GM19025 (cell line): ENCODE measurements at regions not wholly inside any gene's neighbourhood (a gene's known extent, or its start where the extent isn't known, plus 50 kb on each side); places are given as distances from the start of the nearest gene placed in this dataset.

Experiments
- ATAC-seq: cut with Tn5 transposase; IDR thresholded peaks from one replicate; pipeline ENCODE4 v1.9.1; 2021; ENCODE audit warnings: mild to moderate bottlenecking, low read depth, moderate library complexity; ENCODE audit not compliant: unreplicated experiment

DNA sequence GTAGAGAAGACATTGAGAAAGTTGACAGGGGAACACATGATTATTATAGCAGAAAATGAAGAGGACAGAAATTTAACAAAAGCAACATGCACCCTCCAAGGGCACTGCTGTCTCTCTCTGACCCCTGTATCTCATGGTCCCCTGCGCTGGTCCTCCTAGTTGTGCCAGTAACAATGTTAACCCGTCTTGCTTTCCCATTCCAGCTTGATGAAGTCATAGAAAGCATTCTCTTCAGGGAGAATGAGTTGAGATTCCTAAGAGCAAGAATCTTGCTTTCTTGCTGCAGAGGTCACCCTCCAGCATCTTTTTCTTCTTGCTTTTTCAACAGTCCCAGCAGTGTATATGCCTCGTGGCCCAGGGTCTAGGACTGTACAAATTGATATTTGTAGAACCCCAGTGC, 279.6 kb upstream of the ADAMTSL1 start:
- no peak for ATAC-seq

DNA sequence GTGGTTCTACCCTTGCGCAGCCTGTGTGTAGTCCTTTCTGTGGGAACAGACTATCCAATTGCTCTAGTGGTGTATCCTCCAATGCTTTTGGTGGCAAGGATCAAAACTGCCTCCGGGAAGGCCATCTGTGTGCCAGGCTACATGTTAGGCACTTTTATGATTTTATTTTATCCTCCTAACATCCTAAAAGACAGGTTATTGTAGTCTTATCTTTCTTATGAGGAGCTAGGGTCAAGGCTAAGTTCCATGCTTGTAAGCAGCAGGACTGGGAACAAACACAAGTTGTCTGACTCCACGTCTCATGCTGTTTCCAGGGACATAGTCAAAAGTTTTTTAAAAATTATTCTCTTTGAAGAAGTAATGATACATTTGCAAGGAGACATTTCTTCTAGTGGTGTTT, 278.7 kb upstream of the ADAMTSL1 start:
- no peak for ATAC-seq

DNA sequence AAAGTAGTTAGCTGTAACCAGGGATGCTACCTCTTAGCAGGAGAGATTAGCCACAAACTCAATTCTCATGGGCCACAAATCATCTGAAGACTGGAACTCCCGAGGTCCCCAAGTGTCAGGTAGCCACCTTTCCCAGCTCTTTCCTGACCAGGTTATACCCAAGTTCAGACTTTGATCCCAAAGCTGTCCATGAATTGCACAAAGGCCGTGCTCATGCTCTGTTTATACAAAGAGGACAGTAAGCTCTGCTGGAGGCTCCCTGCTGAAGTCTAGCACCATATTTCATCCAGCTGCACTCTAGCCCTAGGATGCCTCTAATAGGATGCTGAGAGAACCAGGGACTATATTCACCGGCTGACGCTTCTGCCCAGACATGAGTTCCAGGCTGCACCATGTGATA, 271.0 kb upstream of the ADAMTSL1 start:
- no peak for ATAC-seq

DNA sequence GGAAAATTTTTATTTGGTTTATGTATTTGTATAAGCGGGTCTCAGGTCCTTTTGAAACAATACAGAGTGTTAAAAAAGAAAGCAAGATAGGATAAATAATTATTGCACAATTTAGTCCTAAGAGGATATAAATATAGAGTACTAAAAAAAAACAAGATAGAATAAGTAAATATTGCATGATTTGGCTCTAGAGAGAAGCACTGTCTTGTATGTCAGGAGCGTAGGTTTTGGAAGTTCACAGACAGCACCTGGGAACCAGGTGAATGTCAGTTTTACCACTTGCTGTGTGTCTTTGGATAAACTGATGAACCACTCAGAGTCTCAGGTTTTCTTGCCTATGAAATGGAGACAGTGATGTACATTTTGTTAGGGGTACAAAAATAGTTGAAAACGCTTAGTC, 266.2 kb upstream of the ADAMTSL1 start:
- ATAC-seq = no peak

DNA sequence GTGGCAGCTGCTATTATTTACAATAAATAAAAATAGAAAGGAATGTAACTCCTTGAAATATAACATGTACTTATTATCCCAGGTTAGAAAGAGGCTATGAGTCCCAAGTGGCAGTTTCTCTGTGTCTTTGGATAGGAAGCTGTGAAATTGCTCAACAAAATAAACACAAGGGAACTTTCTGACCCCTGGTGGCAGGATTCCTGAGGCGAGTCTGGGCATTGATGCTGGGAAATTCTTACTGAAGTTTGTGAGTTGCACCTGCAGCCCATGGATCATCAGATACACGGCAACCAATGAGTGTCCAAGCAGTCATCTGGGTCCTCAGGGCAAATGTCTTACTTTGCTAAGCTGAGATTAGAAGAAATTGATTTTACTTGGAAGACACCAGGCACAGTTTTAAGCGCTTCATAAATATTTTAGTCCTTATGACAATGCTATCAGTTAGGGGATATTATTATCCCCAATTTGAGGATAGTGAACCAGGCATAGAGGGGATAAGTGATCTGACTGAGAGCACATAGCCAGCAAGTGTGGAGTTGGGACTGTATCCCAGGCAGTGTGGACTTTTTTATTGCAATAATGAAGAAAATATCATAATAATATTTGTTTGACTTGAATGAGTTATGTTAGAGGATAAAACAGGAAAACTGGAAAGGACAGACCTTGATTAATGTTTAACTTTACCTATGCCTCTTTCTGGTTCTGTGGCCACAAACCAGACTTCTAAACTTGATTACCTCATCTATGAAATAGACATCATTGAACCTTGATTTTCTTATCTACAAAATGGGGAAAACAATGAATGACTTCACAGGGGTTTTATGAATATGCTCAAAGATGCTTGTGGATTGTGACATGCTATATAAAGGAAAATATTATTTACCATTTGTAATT, 265.5 kb upstream of the ADAMTSL1 start:
- ATAC-seq = no peak

DNA sequence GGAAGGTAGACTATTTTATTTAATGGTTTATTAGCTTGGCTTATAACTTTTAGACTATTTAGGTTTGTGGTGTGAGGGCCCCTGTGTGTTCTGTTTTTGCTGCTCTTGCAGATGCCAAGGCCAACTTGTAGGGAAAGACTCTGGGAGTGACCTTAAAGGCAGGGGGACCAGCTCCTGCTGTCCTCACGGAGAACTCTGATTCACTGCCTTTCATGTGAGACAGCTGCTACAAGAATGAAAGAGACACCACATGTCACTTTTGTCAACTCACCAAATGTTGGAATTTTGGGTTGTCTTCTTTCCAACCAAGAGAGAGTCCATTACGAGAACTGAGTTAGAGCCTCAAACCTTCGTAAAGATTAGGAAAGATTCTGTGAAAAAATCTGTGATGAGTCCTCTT, 258.3 kb upstream of the ADAMTSL1 start:
- no peak for ATAC-seq

DNA sequence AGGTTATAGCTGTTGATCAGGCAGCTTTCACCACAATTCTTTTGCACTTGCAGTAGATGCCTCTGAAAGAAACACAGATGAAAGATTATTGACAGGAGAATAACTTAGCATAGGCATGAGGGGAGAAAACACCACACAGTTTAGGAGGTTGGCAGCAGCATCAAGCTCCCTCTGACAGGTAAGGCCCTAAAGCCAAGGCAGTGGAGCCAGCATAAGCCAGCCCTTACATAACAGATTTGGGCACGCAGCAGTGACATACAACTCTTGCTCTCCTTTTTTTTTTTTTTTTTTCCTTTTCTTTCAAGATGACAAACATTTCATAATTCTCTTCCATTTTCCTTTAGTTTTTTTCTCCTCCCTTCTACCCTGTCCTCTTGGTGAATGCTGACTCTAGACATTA, 257.6 kb upstream of the ADAMTSL1 start:
- ATAC-seq = no peak

DNA sequence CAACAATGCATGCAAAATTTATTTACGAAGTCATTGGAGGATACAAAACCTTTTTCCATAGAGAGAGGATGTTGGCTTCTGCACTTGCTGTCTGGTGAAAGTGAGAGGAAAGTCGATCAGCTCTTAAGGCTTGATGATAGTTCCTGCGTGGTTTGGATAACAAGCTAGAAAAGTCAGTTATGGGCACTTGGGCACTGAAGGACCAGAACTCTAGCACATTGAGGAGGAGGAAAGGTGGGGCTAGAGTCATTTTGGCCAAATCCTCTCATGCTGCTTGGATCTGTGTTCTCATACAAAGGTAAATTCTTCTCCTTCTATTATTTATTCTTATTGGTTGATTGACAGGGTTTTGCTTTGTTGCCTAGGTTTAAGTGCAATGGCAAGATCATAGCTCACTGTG, 245.9 kb upstream of the ADAMTSL1 start:
- ATAC-seq = no peak

DNA sequence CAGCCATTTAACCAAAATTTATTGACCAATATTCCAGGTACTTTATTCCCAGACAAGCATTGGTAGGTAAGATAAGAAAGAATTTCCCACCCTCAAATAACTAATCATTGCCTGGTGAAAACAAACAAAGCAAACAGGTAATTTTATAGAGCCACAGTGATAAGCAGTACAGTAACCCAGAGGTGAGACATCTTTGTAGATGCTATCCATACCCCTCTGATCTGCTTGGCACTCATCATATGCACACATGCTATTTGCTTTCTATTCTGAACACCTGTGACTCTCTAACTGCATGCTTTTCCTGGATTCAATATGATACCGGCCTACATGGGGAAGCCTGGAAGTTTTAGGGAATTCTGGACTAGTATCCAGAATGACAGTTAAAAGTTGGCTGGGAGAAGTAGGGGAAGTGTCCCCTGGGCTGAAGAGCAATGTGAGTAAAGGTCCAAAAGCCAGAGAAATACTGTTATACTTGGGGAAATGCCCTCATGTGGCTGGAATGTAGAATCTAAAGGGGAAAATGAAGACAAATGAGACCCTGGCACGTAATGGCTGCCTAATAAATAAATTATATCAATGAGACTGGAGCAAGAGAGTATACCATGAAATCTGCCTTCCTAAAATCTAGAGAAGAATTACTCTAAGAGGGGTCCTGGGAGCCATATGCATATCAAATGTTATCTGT, 243.8 kb upstream of the ADAMTSL1 start:
- no peak for ATAC-seq

DNA sequence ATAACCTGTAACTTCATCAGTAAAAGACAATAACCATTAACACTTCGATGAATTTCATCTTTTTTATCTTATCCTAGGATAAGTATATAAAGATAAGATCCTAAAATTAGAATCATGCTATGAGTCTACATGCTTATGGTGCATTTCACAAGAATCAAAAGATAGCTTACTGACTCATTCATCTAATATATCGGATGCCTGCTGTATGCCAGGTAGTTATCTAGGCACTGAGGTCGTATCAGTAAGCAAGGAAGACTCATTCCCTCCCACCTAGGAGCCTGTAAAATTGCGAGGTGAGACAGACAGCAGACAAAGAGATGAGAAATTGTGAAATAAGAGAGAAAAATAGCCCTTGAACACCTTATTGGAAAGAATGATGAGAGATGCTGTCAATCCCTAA, 240.6 kb upstream of the ADAMTSL1 start:
- no peak for ATAC-seq

DNA sequence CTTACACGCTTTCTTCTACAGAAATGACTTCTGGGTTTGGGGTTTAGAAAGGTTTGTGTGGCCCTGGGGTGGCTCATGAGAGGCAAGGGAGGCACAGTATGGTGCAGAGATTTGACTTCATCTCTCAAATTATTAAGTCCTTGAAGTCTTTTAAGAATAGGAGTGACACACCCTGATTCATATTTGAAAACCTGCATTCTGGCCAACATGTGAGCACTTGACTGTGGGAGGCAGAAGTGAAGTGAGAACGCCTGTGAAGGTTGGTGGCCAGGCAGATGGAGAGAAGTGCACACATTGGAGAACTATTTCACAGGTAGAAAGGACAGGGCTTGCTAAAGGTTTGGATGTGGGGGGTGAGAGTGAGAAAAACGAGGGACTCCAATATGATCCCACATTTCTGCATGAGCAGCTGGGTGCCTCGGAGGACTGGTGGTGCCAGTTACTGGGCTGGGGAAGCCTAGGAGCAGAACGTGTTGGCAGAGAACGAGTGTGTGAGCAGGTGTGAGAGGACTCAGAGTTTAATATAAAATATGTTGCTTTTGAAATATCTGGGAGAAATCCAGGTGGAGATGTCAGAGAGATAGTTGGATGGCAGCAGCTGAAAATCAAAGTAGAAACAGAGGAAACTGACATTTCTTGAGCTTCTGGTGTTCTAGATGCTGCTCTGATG, 240.0 kb upstream of the ADAMTSL1 start:
- no peak for ATAC-seq

DNA sequence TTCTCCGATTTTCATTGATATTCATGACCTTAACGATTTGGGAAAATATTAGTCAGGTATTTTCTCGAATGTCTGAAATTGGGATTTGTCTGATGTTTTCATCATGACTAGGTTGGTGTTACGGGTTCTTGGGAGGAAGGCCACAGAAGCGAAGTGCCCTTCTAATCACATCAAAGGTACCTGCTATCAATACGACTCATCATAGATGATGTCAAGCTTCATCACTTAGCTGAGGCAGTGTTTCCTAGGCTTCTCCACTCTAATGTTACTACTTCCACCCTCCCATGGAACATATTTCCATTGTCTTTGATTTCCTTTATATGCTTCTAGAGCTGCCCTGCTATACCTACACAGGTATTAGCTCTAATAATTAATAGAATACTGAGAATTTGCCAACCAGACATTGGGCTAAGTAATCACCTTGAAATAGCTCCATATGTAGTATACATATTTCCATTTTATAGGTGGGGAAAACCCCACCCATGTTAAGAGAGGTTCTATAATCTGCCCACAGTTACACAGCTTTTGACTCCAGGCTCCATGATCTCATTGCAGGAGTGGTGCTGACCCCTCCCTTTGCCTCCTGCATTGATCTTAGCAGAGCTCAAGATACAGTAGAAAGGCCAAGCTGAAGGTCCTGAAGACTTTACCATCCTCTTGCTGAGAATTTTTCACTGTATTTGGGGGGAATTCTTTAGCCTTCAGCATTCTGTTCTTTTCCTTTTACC, 238.6 kb upstream of the ADAMTSL1 start:
- ATAC-seq = no peak

DNA sequence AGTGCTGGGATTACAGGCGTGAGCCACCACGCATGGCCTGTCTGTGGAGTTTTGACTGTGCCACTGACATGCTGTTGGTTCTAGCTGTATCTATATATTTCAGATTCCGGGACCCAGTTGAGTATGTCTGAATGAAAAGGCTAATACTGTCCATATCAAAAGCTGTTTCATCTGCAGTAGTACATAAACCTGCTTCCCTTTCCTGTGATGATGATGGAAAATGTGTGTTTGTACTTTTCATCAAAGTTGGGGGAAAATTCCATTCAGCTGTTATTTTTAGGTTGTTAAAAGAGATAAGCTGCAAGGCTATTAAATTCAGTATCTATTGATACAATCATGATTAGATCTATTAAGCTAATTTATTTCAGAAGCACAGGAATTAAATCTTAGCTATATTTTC, 237.6 kb upstream of the ADAMTSL1 start:
- ATAC-seq = no peak

DNA sequence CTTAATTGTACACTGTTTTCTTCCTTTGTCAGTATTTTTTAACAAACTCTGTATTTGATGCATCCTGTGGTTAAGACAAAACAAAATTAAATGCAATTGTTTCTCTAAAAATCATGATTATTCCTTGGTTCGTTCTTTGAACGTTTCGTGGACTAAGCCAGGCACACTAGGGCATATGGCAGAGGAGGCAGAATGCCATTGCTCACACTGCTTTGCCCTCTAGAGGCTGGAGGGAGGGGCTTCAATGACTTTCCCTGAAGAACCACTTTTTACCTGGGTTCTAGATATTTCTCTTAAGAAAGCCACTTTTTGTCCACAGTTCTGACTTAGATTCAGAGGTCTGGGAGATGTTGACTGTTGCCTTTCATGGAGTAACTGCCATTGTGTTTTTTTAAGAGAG, 236.2 kb upstream of the ADAMTSL1 start:
- ATAC-seq = no peak

DNA sequence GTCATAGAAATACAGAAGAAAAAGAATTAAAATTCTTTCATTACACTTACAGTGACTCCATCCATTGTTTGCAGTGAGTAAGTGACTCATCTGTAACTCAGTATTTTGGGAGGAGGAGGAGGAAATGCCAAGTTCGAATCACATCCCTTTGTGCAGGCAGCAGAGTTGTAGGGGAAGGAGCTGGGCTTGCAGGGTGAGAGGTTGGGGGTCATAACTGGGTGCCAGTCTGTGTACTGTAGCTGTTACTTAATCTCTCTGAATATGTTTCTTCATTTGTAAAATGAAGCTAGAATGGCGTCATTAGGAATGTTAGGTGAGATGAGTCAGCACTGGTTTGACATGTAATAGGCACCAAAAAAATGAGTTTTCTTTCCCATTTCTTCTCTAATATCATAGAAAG, 235.7 kb upstream of the ADAMTSL1 start:
- ATAC-seq = no peak

DNA sequence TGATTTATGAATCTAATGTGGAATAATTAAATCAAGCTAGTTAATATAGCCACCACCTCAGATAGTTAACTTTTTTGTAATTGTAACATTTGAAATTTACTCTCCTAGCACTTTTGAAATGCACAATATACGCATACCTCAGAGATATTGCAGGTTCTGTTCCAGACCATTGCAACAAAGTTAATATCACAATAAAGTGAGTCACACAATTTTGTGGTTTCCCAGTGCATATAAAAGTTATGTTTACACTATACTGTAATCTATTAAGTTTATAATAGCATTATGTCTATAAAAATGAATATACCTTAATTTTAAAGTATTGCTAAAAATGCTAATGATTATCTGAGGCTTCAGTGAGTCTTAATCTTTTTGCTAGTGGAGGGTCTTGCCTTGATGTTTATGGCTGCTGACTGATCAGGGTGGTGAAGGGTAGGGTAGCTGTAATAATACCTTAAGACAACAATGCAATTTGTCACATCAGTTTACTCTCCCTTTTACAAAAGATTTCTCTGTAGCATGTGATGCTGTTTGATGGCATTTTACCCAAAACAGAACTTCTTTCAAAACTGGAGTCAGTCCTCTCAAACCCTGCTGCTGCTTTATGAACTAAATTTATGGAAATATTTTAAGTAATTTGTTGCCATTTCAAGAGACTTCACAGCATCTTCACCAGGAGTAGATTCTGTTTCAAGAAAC, 235.1 kb upstream of the ADAMTSL1 start:
- no peak for ATAC-seq

DNA sequence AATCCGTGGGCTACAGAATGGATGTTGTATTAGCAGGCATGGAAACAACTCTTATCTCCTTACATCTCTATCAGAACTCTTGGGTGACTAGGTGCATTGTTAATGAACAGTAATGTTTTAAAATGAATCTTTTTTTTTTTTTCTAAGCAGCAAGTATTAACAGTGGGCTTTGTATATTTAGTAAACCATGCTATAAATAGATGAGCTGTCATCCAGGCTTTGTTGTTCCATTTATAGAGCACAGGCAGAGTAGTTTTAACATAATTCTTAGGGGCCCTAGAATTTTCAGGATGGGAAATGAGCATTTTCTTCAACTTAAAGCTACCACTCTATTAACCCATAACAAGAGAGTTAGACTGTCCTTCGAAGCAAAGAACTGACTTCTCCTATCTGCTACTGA, 233.7 kb upstream of the ADAMTSL1 start:
- no peak for ATAC-seq

DNA sequence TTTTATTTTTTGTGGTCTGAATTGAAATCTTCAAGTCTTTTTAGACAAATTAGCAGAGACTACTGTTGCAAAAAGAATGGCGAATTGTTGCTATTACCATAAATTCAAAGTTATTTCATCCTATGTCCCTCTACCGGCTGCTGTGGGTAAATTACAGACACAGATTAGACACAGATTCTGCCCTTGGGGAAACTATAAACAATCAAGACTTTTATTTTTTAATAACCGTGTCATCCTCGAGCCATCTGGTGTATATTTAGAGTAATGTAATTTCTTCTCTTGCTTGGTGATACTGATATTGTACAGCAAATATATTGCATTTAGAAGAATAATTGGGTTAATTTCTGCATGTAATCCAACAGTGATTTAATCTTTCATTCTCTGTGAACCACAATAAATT, 228.0 kb upstream of the ADAMTSL1 start:
- ATAC-seq = no peak

DNA sequence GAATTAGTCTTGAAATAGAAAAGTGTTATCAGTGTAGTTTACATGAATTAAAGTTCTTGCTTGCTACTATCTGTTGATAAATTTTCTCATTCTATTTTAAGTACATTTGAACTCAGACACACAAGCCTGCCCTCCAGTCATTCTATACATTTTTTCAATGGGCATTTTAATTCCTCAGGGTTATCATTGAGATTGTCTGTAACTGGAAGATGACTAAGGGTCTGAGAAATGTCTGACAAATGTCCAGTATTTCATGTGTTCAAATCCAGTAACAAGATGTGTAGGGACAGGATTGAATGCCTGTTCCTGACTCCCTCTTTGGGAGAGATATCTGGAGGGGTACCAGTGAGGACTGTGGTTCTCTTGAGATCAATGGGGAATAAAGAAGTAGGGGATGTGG, 223.9 kb upstream of the ADAMTSL1 start:
- no peak for ATAC-seq

DNA sequence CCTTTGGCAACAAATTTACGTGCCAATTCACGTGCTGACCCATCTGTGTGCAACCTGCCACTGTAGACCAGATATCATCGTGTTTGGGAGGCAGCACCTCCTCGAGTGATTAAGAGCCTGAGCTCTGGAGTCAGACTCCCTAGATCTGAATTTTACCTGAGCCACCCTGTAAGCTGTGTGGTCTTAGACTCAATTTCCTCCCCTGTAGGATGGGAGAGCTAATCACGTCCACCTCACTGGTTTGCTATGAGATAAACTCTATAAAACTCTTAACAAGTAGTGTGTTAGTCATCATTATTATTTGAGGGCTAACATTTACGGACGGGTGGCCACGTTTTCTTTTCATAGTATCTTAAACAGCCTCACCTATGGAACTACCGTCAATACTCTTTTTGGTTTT, 220.0 kb upstream of the ADAMTSL1 start:
- ATAC-seq = no peak
